H1 (cell line): ENCODE measurements at regions not wholly inside any gene's neighbourhood (a gene's known extent, or its start where the extent isn't known, plus 50 kb on each side); places are given as distances from the start of the nearest gene placed in this dataset.
"Not testable (repeated sequence)": the region's sequence is repeated elsewhere in the genome, so short reads cannot be mapped to it uniquely, and the experiment has no call there.

Source experiments
- CTCF ChIA-PET: fragments of 300-600 bp; sonication (Branson Sonifier 250); formaldehyde crosslinking; loops from one replicate; lab custom pipeline; 2021; ENCODE audit not compliant: partially characterized antibody; lab: Charles Lee
- POLR2A ChIA-PET: fragments of 300-600 bp; sonication (Branson Sonifier 250); formaldehyde crosslinking; loops from one replicate; lab custom pipeline; 2021; ENCODE audit warnings: inconsistent platforms; ENCODE audit not compliant: partially characterized antibody; lab: Charles Lee
- DNase-seq, 2 experiments: peaks; one replicate each; pipeline versions ENCODE4 v3.0.0 to v3.0.0-alpha.2; 2010 to 2022; ENCODE audit warnings: low spot score in 2 of 2, low read depth in 1 of 2, mixed read lengths in 1 of 2
- FAIRE-seq: peaks from 2 replicates; lab custom pipeline; 2011; peaks lifted over from hg19 to GRCh38; lab: Jason Lieb, UNC
- H2AFZ ChIP-seq: 2 replicates; pipeline ENCODE4 v1.8.1; 2012; ENCODE audit warnings: low read length, inconsistent platforms
- H2AK5ac ChIP-seq: 2 replicates; pipeline ENCODE4 v1.6.1; 2013; ENCODE audit warnings: low read depth, low read length
- H2BK120ac ChIP-seq: replicated peaks from 2 replicates; pipeline ENCODE3; 2013; ENCODE audit warnings: low read depth, low read length, inconsistent platforms
- H2BK12ac ChIP-seq: 2 replicates; pipeline ENCODE4 v1.6.1; 2013; ENCODE audit warnings: low read depth, low read length
- H2BK15ac ChIP-seq: 2 replicates; pipeline ENCODE4 v1.6.1; 2013; ENCODE audit warnings: low read length
- H2BK20ac ChIP-seq: 2 replicates; pipeline ENCODE4 v1.6.1; 2013; ENCODE audit warnings: low read length
- H2BK5ac ChIP-seq: 2 replicates; pipeline ENCODE4 v1.6.1; 2013; ENCODE audit warnings: low read depth, low read length
- H3K14ac ChIP-seq: 2 replicates; pipeline ENCODE4 v1.6.1; 2013; ENCODE audit warnings: inconsistent platforms; ENCODE audit not compliant: insufficient read length
- H3K18ac ChIP-seq: 2 replicates; pipeline ENCODE4 v1.6.1; 2013; ENCODE audit warnings: low read length; ENCODE audit errors: extremely low read depth
- H3K23ac ChIP-seq: 2 replicates; pipeline ENCODE4 v1.6.1; 2013; ENCODE audit warnings: inconsistent platforms; ENCODE audit not compliant: insufficient read length
- H3K23me2 ChIP-seq: 2 replicates; pipeline ENCODE4 v1.6.1; 2013; ENCODE audit warnings: low read depth, low read length
- H3K27ac ChIP-seq: 2 replicates; pipeline ENCODE4 v1.6.1; 2011; ENCODE audit warnings: low read depth, low read length, inconsistent platforms
- H3K27me3 ChIP-seq, 4 experiments: replicated peaks in 1 of 4; 1 replicate in 1 of 4; 2 replicates in 3 of 4; pipeline versions ENCODE4 v1.6.1 to v1.8.1; 2011 to 2013; ENCODE audit warnings: low read length in 3 of 4, mild to moderate bottlenecking in 3 of 4, inconsistent platforms in 2 of 4, mixed read lengths in 2 of 4, moderate library complexity in 1 of 4; ENCODE audit not compliant: control insufficient read depth in 3 of 4, insufficient read depth in 3 of 4; ENCODE audit errors: extremely low read depth in 1 of 4
- H3K36me3 ChIP-seq, 4 experiments: 2 replicates each; pipeline versions ENCODE4 v1.6.1 to v1.8.1; 2011 to 2013; ENCODE audit warnings: mild to moderate bottlenecking in 4 of 4, low read length in 3 of 4, moderate library complexity in 2 of 4, control low read depth in 1 of 4, inconsistent platforms in 1 of 4; ENCODE audit not compliant: insufficient read depth in 4 of 4, control insufficient read depth in 2 of 4
- H3K4ac ChIP-seq: replicated peaks from 2 replicates; pipeline ENCODE3; 2013; ENCODE audit warnings: low read length, low read depth, mixed read lengths, inconsistent platforms; ENCODE audit not compliant: insufficient read length
- H3K4me1 ChIP-seq, 4 experiments: replicated peaks in 1 of 4; 1 replicate in 1 of 4; 2 replicates in 3 of 4; pipeline versions ENCODE4 v1.6.1 to v1.8.1; 2011 to 2013; ENCODE audit warnings: low read length in 3 of 4, inconsistent platforms in 2 of 4, mixed read lengths in 1 of 4; ENCODE audit not compliant: insufficient read depth in 4 of 4, control insufficient read depth in 3 of 4
- H3K4me2 ChIP-seq, 2 experiments: 2 replicates each; pipeline versions ENCODE4 v1.6.1 to v1.8.1; 2011 to 2013; ENCODE audit warnings: low read depth in 2 of 2, low read length in 2 of 2, control low read depth in 1 of 2, inconsistent platforms in 1 of 2, mild to moderate bottlenecking in 1 of 2; ENCODE audit not compliant: insufficient read depth in 1 of 2
- H3K4me3 ChIP-seq, 4 experiments: fragments of 200-600, 300-600 bp in 1 of 4; sonication (generic), shearing (Covaris generic), sonication (Bioruptor Twin) in 1 of 4; 2 replicates each; pipeline versions ENCODE4 v1.5.1 to v1.8.1; 2011 to 2016; ENCODE audit warnings: low read length in 4 of 4, low read depth in 3 of 4, control low read depth in 2 of 4, inconsistent platforms in 2 of 4, mild to moderate bottlenecking in 2 of 4, mixed read lengths in 1 of 4, moderate library complexity in 1 of 4; ENCODE audit not compliant: insufficient read depth in 2 of 4; ENCODE audit errors: extremely low read depth in 1 of 4
- H3K56ac ChIP-seq: replicated peaks from 2 replicates; pipeline ENCODE3; 2013; ENCODE audit warnings: low read depth, mild to moderate bottlenecking, mixed read lengths, low read length, inconsistent platforms; ENCODE audit not compliant: insufficient read length
- H3K79me1 ChIP-seq: 2 replicates; pipeline ENCODE4 v1.6.1; 2013; ENCODE audit warnings: low read depth, low read length, control low read depth
- H3K79me2 ChIP-seq, 2 experiments: 2 replicates each; pipeline versions ENCODE4 v1.6.1 to v1.8.1; 2012 to 2013; ENCODE audit warnings: low read length in 2 of 2, mild to moderate bottlenecking in 2 of 2, inconsistent platforms in 1 of 2; ENCODE audit not compliant: insufficient read depth in 2 of 2, control insufficient read depth in 1 of 2
- H3K9ac ChIP-seq, 4 experiments: replicated peaks in 1 of 4; 1 replicate in 1 of 4; 2 replicates in 3 of 4; pipeline versions ENCODE4 v1.6.1 to v1.8.1; 2011 to 2013; ENCODE audit warnings: low read depth in 3 of 4, low read length in 3 of 4, control low read depth in 2 of 4, mild to moderate bottlenecking in 2 of 4, moderate library complexity in 2 of 4, inconsistent platforms in 1 of 4; ENCODE audit errors: extremely low read depth in 1 of 4
- H3K9me3 ChIP-seq, 2 experiments: 2 replicates each; pipeline versions ENCODE4 v1.6.1 to v1.8.1; 2012 to 2013; ENCODE audit warnings: mild to moderate bottlenecking in 2 of 2, moderate library complexity in 2 of 2, control low read depth in 1 of 2, inconsistent platforms in 1 of 2, low read depth in 1 of 2, low read length in 1 of 2, mixed read lengths in 1 of 2; ENCODE audit not compliant: insufficient read depth in 2 of 2
- H4K20me1 ChIP-seq, 2 experiments: replicated peaks in 1 of 2; 2 replicates each; pipeline versions ENCODE3 to v1.8.1; 2011 to 2013; ENCODE audit warnings: inconsistent platforms in 2 of 2, low read length in 2 of 2, mild to moderate bottlenecking in 1 of 2; ENCODE audit not compliant: insufficient read depth in 2 of 2, control insufficient read depth in 1 of 2
- H4K5ac ChIP-seq: 2 replicates; pipeline ENCODE4 v1.6.1; 2013; ENCODE audit warnings: low read length, low read depth, mixed read lengths, inconsistent platforms; ENCODE audit not compliant: insufficient read length
- H4K8ac ChIP-seq: 2 replicates; pipeline ENCODE4 v1.8.0; 2013; ENCODE audit warnings: mild to moderate bottlenecking, moderate library complexity, low read length, inconsistent platforms; ENCODE audit not compliant: insufficient read depth; ENCODE audit errors: extremely low read depth
- H4K91ac ChIP-seq: replicated peaks from 2 replicates; pipeline ENCODE3; 2013; ENCODE audit warnings: low read length, mixed read lengths, inconsistent platforms; ENCODE audit not compliant: insufficient read length
- WGBS, 2 experiments: shearing (Covaris generic) in 1 of 2; methylation state at CpG; one replicate each; pipeline versions ENCODE4 v1.1.6 to v1.1.7; 2013 to 2015; ENCODE audit warnings: low lambda C conversion rate in 2 of 2, mixed read lengths in 2 of 2, inconsistent platforms in 1 of 2, low coverage in 1 of 2, missing lambda C conversion rate in 1 of 2; ENCODE audit not compliant: insufficient replicate concordance in 2 of 2, insufficient coverage in 1 of 2, insufficient read length in 1 of 2; ENCODE audit errors: extremely low coverage in 1 of 2, missing lambda C conversion rate in 1 of 2; 5-methylcytosine and 5-hydroxymethylcytosine counted together

DNA sequence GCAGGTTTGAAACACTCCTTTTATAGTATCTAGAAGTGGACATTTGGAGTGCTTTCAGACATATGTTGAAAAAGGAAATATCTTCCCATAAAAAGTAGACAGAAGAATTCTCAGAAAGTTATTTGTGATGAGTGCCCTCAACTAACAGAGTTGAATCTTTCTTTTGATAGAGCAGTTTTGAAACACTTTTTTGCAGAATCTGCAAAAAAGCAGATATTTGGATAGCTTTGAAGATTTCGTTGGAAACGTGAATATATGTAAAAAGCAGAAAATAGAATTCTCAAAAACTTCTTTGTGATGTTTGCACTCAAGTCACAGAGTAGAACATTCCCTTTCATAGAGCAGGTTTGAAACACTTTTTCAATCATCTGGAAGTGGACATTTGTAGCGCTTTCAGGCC lies 676.4 kb upstream of the ZNF337 start:
- H2BK15ac ChIP-seq, H3K36me3 ChIP-seq, H2AK5ac ChIP-seq, H3K23ac ChIP-seq, H2BK5ac ChIP-seq, H3K4me1 ChIP-seq, H3K9ac ChIP-seq, H3K4me3 ChIP-seq, H3K4ac ChIP-seq, H4K5ac ChIP-seq, H3K23me2 ChIP-seq, POLR2A ChIA-PET, H3K18ac ChIP-seq, H4K8ac ChIP-seq, H3K4me2 ChIP-seq, H3K56ac ChIP-seq, H3K14ac ChIP-seq, H3K27me3 ChIP-seq, H2BK120ac ChIP-seq, H4K91ac ChIP-seq, H3K27ac ChIP-seq, FAIRE-seq, H2AFZ ChIP-seq, H4K20me1 ChIP-seq, H2BK20ac ChIP-seq, H3K79me1 ChIP-seq, CTCF ChIA-PET, H2BK12ac ChIP-seq, H3K79me2 ChIP-seq, DNase-seq: not testable (repeated sequence)
- peaks cover 6 to 22% of the 10 kb centered on the region in 2 experiments; a peak in 3 of 4 replicates for H3K9me3 ChIP-seq
- 91% methylated on average over 3 of the region's 3 CpGs; no CpG with 5 or more reads in 1 of the 2 experiments for WGBS, 2 experiments
